CD14-positive monocyte (primary cell): ENCODE measurements at regions not wholly inside any gene's neighbourhood (a gene's known extent, or its start where the extent isn't known, plus 50 kb on each side); places are given as distances from the start of the nearest gene placed in this dataset.
"Not testable (repeated sequence)": the region's sequence is repeated elsewhere in the genome, so short reads cannot be mapped to it uniquely, and the experiment has no call there.

Source experiments
- DNase-seq, 3 donors: peaks; one replicate each; pipeline ENCODE4 v3.0.0-alpha.2; 2011 to 2022
- H2AFZ ChIP-seq: 2 replicates; pipeline ENCODE4 v1.6.0; 2012; ENCODE audit warnings: mild to moderate bottlenecking, low read depth, low read length, inconsistent platforms; ENCODE audit not compliant: insufficient read depth, poor library complexity, severe bottlenecking
- H3K27ac ChIP-seq, 2 donors: 1 replicate in 1 of 2; 2 replicates in 1 of 2; pipeline ENCODE4 v1.5.1; 2012 to 2013; ENCODE audit warnings: low read length in 2 of 2, control low read depth in 1 of 2, inconsistent platforms in 1 of 2, low read depth in 1 of 2, mild to moderate bottlenecking in 1 of 2
- H3K27me3 ChIP-seq, 2 donors: one replicate each; pipeline versions ENCODE4 v1.6.0 to v1.6.1; 2011 to 2013; ENCODE audit warnings: low read length in 2 of 2; ENCODE audit not compliant: control insufficient read depth in 2 of 2, insufficient read depth in 2 of 2
- H3K36me3 ChIP-seq, 2 donors: replicated peaks in 1 of 2; 1 replicate in 1 of 2; 2 replicates in 1 of 2; pipeline versions ENCODE4 v1.5.1 to v1.6.1; 2012 to 2013; ENCODE audit warnings: low read length in 2 of 2, control low read depth in 1 of 2, inconsistent platforms in 1 of 2, mild to moderate bottlenecking in 1 of 2; ENCODE audit not compliant: insufficient read depth in 2 of 2, control insufficient read depth in 1 of 2
- H3K4me1 ChIP-seq, 2 donors: 1 replicate in 1 of 2; 2 replicates in 1 of 2; pipeline versions ENCODE4 v1.5.1 to v1.6.1; 2012 to 2013; ENCODE audit warnings: low read length in 2 of 2, control low read depth in 1 of 2, inconsistent platforms in 1 of 2, mild to moderate bottlenecking in 1 of 2, moderate library complexity in 1 of 2; ENCODE audit not compliant: insufficient read depth in 2 of 2, control insufficient read depth in 1 of 2
- H3K4me2 ChIP-seq: replicated peaks from 2 replicates; pipeline ENCODE3; 2012; ENCODE audit warnings: low read length, moderate library complexity, mild to moderate bottlenecking; ENCODE audit not compliant: poor library complexity, severe bottlenecking; ENCODE audit errors: extremely low read depth
- H3K4me3 ChIP-seq, 3 experiments: fragments of 200-600 bp in 1 of 3; sonication (generic) in 1 of 3; replicated peaks in 1 of 3; 1 replicate in 2 of 3; 2 replicates in 1 of 3; pipeline ENCODE4 v1.5.1; 2011 to 2013; ENCODE audit warnings: low read length in 3 of 3, mild to moderate bottlenecking in 3 of 3, control low read depth in 2 of 3, low read depth in 2 of 3, inconsistent platforms in 1 of 3, moderate library complexity in 1 of 3
- H3K79me2 ChIP-seq: 2 replicates; pipeline ENCODE4 v1.6.0; 2012; ENCODE audit warnings: mild to moderate bottlenecking, control low read depth, inconsistent platforms, low read length, moderate library complexity; ENCODE audit not compliant: insufficient read depth
- H3K9ac ChIP-seq: 2 replicates; pipeline ENCODE4 v1.6.0; 2017; ENCODE audit warnings: low read length, mild to moderate bottlenecking; ENCODE audit not compliant: insufficient read depth, poor library complexity, severe bottlenecking
- H3K9me3 ChIP-seq, 2 donors: replicated peaks in 1 of 2; 1 replicate in 1 of 2; 2 replicates in 1 of 2; pipeline versions ENCODE4 v1.5.1 to v1.6.1; 2012 to 2013; ENCODE audit warnings: low read length in 2 of 2, control low read depth in 1 of 2; ENCODE audit not compliant: control insufficient read depth in 1 of 2, insufficient read depth in 1 of 2
- H4K20me1 ChIP-seq: 2 replicates; pipeline ENCODE4 v1.6.0; 2012; ENCODE audit warnings: mild to moderate bottlenecking, low read length, control low read depth, moderate library complexity; ENCODE audit not compliant: insufficient read depth
- H3K27ac Mint-ChIP-seq, 7 donors: one replicate each; pipeline ENCODE4 v1.8.0; 2020; ENCODE audit warnings: mild to moderate bottlenecking in 7 of 7, mixed read lengths in 7 of 7, moderate library complexity in 6 of 7, inconsistent platforms in 2 of 7
- H3K27me3 Mint-ChIP-seq, 3 donors: one replicate each; pipeline ENCODE4 v1.8.0; 2021 to 2022; ENCODE audit warnings: low read depth in 3 of 3, mild to moderate bottlenecking in 3 of 3, mixed read lengths in 3 of 3, moderate library complexity in 3 of 3, inconsistent platforms in 1 of 3
- H3K36me3 Mint-ChIP-seq, 2 donors: one replicate each; pipeline ENCODE4 v1.8.0; 2020; ENCODE audit warnings: mixed read lengths in 2 of 2, inconsistent platforms in 1 of 2, mild to moderate bottlenecking in 1 of 2
- H3K4me1 Mint-ChIP-seq: one replicate; pipeline ENCODE4 v1.8.0; 2020; ENCODE audit warnings: mild to moderate bottlenecking, mixed read lengths
- H3K4me3 Mint-ChIP-seq, 2 donors: one replicate each; pipeline ENCODE4 v1.8.0; 2020; ENCODE audit warnings: mild to moderate bottlenecking in 2 of 2, mixed read lengths in 2 of 2, moderate library complexity in 1 of 2
- H3K9me3 Mint-ChIP-seq, 7 donors: one replicate each; pipeline ENCODE4 v1.8.0; 2020 to 2022; ENCODE audit warnings: mixed read lengths in 7 of 7, mild to moderate bottlenecking in 6 of 7, moderate library complexity in 6 of 7, inconsistent platforms in 2 of 7
- WGBS: methylation state at CpG from one replicate; pipeline ENCODE4 v1.1.5; 2013; ENCODE audit warnings: missing lambda C conversion rate; ENCODE audit not compliant: insufficient coverage; 5-methylcytosine and 5-hydroxymethylcytosine counted together
- intact Hi-C, 2 donors: fragments of 100-400 bp; cut with micrococcal nuclease; formaldehyde crosslinking; loops; one replicate each; pipeline versions ENCODE4 v1.15.0 to v1.15.1; 2023
- TF ChIP-seq, protein P1 (sequence below): fragments of 200-600 bp; IDR thresholded peaks from one replicate; pipeline ENCODE4 v1.8.0; 2022; ENCODE audit warnings: antibody characterized with exemption, mild to moderate bottlenecking

DNA sequence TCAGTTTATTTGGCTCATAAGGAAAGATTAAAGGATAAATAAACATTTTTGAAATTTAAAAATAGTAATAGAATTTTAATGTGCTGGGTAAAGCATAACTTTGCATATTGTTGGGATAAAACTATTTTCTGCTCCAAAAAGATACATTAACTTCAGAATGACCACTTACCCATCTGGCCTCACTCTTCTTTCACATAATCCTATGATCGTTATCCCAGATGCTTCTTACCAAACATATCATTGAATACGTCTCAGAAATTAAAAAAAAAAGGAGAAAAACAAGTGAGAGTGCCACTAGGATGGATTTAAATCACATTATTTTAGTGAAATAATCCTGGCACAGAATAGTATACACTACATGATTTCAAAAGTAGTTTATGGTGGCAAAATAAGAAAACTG lies 677.5 kb upstream of the ZWINT start:
- peaks cover 0 to 3% (median 0%) of the 10 kb centered on the region in 7 donors for H3K9me3 Mint-ChIP-seq
- H3K4me1 Mint-ChIP-seq, result no peaks in the 10 kb centered on the region
- no peaks in the 10 kb centered on the region for H3K36me3 Mint-ChIP-seq
- no peak overlapping the region for H3K4me3 Mint-ChIP-seq
- Histone ChIP-seq H3K4me3 (no peak overlapping the region), H4K20me1 (no peaks in the 10 kb centered on the region), H3K9ac (no peak overlapping the region), H3K27me3 (no peaks in the 10 kb centered on the region), H3K79me2 (no peaks in the 10 kb centered on the region), H3K4me2 (no peak overlapping the region), H2AFZ (no peak overlapping the region), H3K9me3 (no peaks in the 10 kb centered on the region), H3K36me3 (no peaks in the 10 kb centered on the region), H3K27ac (no peak overlapping the region), H3K4me1 (no peaks in the 10 kb centered on the region)
- intact Hi-C loops, result no loop called here
- H3K27ac Mint-ChIP-seq, result no peak overlapping the region
- TF ChIP-seq, protein P1, sequence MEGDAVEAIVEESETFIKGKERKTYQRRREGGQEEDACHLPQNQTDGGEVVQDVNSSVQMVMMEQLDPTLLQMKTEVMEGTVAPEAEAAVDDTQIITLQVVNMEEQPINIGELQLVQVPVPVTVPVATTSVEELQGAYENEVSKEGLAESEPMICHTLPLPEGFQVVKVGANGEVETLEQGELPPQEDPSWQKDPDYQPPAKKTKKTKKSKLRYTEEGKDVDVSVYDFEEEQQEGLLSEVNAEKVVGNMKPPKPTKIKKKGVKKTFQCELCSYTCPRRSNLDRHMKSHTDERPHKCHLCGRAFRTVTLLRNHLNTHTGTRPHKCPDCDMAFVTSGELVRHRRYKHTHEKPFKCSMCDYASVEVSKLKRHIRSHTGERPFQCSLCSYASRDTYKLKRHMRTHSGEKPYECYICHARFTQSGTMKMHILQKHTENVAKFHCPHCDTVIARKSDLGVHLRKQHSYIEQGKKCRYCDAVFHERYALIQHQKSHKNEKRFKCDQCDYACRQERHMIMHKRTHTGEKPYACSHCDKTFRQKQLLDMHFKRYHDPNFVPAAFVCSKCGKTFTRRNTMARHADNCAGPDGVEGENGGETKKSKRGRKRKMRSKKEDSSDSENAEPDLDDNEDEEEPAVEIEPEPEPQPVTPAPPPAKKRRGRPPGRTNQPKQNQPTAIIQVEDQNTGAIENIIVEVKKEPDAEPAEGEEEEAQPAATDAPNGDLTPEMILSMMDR, result no peak
- DNase-seq, result no peak
- WGBS, result no CpG with 5 or more reads among the region's 2 CpGs
- H3K27me3 Mint-ChIP-seq, result no peaks in the 10 kb centered on the region

DNA sequence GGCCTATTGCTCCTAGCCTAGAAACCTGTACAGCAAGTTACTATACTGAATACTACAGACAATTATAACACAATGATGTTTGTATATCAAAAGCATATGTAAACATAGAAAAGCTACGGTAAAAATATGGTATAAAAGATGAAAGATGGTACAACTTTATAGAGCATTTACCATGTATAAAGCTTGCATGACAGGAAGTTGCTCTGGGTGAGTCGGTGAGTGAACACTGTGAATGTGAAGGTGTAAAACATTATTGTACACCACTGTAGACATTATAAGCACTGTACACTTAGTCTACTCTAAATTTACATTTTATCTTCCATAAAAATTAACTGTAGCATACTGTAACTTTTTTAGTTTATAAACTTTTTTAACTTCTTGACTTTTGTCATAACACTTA lies 674.3 kb upstream of the ZWINT start:
- no peak overlapping the region for H3K4me3 Mint-ChIP-seq
- Histone ChIP-seq H3K4me2 (no peak overlapping the region), H3K79me2 (no peaks in the 10 kb centered on the region), H4K20me1 (no peaks in the 10 kb centered on the region), H3K36me3 (no peaks in the 10 kb centered on the region), H2AFZ (no peak overlapping the region), H3K9ac (no peak overlapping the region), H3K4me3 (no peak overlapping the region), H3K27ac (no peak overlapping the region), H3K27me3 (no peaks in the 10 kb centered on the region), H3K4me1 (no peaks in the 10 kb centered on the region), H3K9me3 (peaks cover 13 to 14% of the 10 kb centered on the region in 2 donors)
- H3K9me3 Mint-ChIP-seq, result peaks cover 7 to 16% (median 12%) of the 10 kb centered on the region in 7 donors
- TF ChIP-seq, protein P1, result no peak
- H3K27ac Mint-ChIP-seq, result no peak overlapping the region
- intact Hi-C loops, result no loop called here
- WGBS, result no CpG with 5 or more reads among the region's 2 CpGs
- H3K27me3 Mint-ChIP-seq, result no peaks in the 10 kb centered on the region
- no peak for DNase-seq
- no peaks in the 10 kb centered on the region for H3K4me1 Mint-ChIP-seq
- H3K36me3 Mint-ChIP-seq, result no peaks in the 10 kb centered on the region

DNA sequence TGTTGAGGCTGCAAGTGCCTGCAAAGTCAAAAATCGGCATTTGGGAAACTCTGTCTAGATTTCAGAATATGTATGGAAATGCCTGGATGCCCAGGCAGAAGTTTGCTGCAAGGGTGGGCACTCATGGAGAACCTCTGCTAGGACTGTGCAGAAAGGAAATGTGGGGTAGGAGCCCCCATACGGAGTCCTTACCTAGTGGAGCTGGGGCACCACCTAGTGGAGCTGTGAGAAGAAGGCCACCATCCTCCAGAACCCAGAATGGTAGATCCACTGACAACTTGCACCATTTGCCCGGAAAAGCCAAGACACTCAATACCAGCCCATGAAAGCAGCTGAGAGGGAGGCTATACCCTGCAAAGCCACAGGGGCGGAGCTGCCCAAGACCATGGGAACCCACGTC lies 671.2 kb upstream of the ZWINT start:
- H3K9ac ChIP-seq, H3K27ac Mint-ChIP-seq, H3K79me2 ChIP-seq, H3K4me3 Mint-ChIP-seq, H3K27ac ChIP-seq, H3K4me3 ChIP-seq, intact Hi-C loops, H3K4me1 Mint-ChIP-seq, H3K27me3 Mint-ChIP-seq, DNase-seq, H3K36me3 Mint-ChIP-seq, H2AFZ ChIP-seq, H3K27me3 ChIP-seq, H3K4me1 ChIP-seq, H4K20me1 ChIP-seq, H3K36me3 ChIP-seq, H3K4me2 ChIP-seq: not testable (repeated sequence)
- 86% methylated on average over 2 of the region's 5 CpGs for WGBS
- peaks cover 13 to 19% of the 10 kb centered on the region in 2 donors for H3K9me3 ChIP-seq
- peaks cover 8 to 16% (median 11%) of the 10 kb centered on the region in 7 donors for H3K9me3 Mint-ChIP-seq
